ENCODE measurements at regions not wholly inside any gene's neighbourhood (a gene's known extent, or its start where the extent isn't known, plus 50 kb on each side); places are given as distances from the start of the nearest gene placed in this dataset.
"Not testable (repeated sequence)": the region's sequence is repeated elsewhere in the genome, so short reads cannot be mapped to it uniquely, and the experiment has no call there.

- no peak for DNase-seq (ENCODE audit: low spot score)
These were observed 304.4 kb upstream of the MBL2 start for GRCh38 chr10:53076948-53077347.

- DNase-seq (ENCODE audit: low spot score): no peak
These were observed 302.9 kb upstream of the MBL2 start for GRCh38 chr10:53075469-53075868.

- no peak for DNase-seq (ENCODE audit: low spot score)
These were observed 299.6 kb upstream of the MBL2 start for GRCh38 chr10:53072144-53072543.

GRCh38 chr10:53071505-53072125, 299.0 kb upstream of the MBL2 start:
- DNase-seq (ENCODE audit: low spot score): no peak

- DNase-seq (ENCODE audit: low spot score): no peak
These were observed 296.4 kb upstream of the MBL2 start for GRCh38 chr10:53069013-53069412.

- no peak for DNase-seq (ENCODE audit: low spot score)
These were observed 292.0 kb upstream of the MBL2 start for GRCh38 chr10:53064614-53065013.

GRCh38 chr10:53063805-53064204, 291.2 kb upstream of the MBL2 start:
- no peak for DNase-seq (ENCODE audit: low spot score)

- no peak for DNase-seq (ENCODE audit: low spot score)
These were observed 280.1 kb upstream of the MBL2 start for GRCh38 chr10:53052521-53053164.

GRCh38 chr10:53045315-53045714, 272.7 kb upstream of the MBL2 start:
- no peak for DNase-seq (ENCODE audit: low spot score)

GRCh38 chr10:53035823-53036222, 263.2 kb upstream of the MBL2 start:
- not testable (repeated sequence) for DNase-seq (ENCODE audit: low spot score)

GRCh38 chr10:53033396-53033795, 260.8 kb upstream of the MBL2 start:
- DNase-seq (ENCODE audit: low spot score): no peak

- not testable (repeated sequence) for DNase-seq (ENCODE audit: low spot score)
These were observed 257.6 kb upstream of the MBL2 start for GRCh38 chr10:53029872-53030849.

GRCh38 chr10:53029449-53029848, 256.9 kb upstream of the MBL2 start:
- no peak for DNase-seq (ENCODE audit: low spot score)

GRCh38 chr10:53025765-53026164, 253.2 kb upstream of the MBL2 start:
- DNase-seq (ENCODE audit: low spot score): not testable (repeated sequence)

GRCh38 chr10:53025172-53025711, 252.7 kb upstream of the MBL2 start:
- DNase-seq (ENCODE audit: low spot score): no peak

- DNase-seq (ENCODE audit: low spot score): no peak
These were observed 250.8 kb upstream of the MBL2 start for GRCh38 chr10:53023411-53023810.

GRCh38 chr10:53022611-53023088, 250.1 kb upstream of the MBL2 start:
- DNase-seq (ENCODE audit: low spot score): no peak

- no peak for DNase-seq (ENCODE audit: low spot score)
These were observed 240.7 kb upstream of the MBL2 start for GRCh38 chr10:53013201-53013810.

- DNase-seq (ENCODE audit: low spot score): no peak
These were observed 237.7 kb upstream of the MBL2 start for GRCh38 chr10:53009961-53010907.

- DNase-seq (ENCODE audit: low spot score): no peak
These were observed 234.9 kb upstream of the MBL2 start for GRCh38 chr10:53007527-53007842.
